HG03039 (cell line): ENCODE measurements at regions not wholly inside any gene's neighbourhood (a gene's known extent, or its start where the extent isn't known, plus 50 kb on each side); places are given as distances from the start of the nearest gene placed in this dataset.

Source experiments
- ATAC-seq: cut with Tn5 transposase; IDR thresholded peaks from one replicate; pipeline ENCODE4 v1.9.1; 2021; ENCODE audit warnings: mild to moderate bottlenecking, moderate library complexity; ENCODE audit not compliant: unreplicated experiment

DNA sequence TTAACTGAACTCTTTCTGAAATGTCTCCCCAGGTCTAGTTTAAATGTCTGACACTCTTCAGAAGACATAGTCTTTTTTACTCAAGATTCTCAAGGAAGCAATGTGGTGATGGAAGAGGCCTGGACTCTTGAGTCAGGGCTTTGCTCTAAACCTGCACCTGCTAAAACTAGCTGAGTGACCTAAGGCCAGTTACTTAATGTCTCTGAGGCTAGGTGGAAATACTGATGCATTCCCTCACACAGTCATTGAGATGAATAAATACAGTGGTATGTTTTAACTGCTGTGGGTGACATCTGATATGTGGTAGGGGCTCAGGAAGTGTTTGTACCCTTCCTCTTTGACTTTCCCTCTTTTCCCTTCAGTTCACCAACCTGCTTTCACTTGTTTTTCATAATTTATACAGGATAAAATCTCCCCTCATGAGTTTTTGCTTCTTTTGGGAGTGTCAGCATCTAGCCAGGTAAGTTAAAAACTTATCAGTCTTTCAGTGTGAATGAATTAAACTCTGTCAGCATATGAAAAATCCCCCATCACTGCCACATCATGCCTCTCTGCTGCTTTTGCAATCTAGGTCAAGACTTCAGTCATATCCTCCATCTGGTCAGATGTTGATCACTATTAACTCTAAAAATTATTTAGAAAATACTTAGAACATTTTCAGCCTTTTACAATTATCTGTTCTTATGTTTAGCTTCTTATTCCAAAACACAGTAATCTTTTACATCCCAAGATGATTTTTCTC is 178.7 kb upstream of the TNFAIP3 start:
- no peak for ATAC-seq

DNA sequence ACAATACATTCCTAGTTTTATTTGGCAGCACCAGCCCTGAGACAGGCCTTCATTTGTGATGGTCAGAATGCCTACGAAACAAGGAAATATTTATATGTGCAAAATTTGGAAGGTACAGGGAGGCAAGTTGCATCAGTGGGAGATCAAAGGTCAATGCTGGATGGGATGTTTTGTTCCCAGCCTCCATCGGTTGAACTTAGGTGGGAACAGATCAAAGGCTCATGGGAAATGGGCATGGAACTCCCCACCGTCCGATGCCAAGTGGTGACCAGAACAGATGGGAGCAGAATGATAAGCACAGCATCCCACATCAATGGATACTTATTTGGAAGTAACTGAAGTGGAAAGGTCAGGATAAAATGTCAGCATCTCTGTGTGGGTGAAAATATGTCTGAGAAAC is 177.7 kb upstream of the TNFAIP3 start:
- ATAC-seq = no peak

DNA sequence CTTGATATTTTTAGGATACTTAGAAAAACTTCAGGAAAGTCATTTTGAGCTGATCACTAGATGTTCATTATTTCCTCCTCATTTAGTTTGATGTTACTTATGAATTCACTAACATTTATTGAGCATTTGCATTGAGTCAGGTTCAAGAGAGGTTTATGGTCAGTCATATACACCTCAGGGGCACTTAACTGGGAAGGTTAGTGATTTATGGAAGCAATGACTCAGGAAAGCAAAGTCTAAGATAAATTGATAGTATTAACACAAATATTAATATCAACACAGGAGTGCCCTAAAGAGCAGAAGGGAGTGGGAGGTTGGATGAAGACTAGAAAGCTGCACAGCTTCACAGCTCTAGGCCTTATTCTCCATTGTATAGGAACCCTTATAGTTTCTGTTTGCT is 177.0 kb upstream of the TNFAIP3 start:
- no peak for ATAC-seq

DNA sequence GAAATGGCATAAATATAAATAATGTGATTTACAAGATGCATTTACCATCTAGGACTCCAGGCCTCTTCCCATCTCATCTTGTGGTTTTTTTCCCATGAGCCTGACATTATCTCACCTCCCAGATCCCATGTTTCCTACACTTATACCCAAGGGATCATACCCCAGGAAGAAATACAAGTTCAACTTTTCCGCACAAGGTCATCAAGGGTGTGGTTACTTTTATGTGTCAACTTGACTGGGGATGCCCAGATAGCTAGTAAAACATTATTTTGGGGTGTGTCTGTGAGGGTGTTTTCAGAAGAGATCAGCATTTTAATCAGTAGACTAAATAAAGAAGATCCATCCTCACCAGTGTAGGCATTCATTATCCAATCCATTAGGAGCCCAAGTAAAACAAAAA is 176.3 kb upstream of the TNFAIP3 start:
- no peak for ATAC-seq

DNA sequence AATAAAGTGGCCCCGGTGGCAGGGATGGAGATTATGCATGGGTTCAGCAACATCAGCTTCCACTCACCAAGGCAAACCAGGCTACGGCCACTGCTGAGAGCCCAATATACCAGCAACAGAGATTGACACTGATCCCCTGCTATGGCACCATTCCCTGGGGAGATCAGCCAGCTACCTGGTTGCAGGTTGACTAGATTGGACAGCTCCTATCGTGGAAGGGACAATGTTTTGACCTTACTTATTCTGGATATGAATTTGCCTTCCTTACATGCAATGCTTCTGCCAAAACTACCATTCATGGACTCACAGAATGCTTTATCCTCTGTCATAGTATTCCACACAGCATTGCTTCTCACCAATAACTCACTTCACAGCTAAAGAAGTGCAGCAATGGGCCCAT is 174.8 kb upstream of the TNFAIP3 start:
- no peak for ATAC-seq

DNA sequence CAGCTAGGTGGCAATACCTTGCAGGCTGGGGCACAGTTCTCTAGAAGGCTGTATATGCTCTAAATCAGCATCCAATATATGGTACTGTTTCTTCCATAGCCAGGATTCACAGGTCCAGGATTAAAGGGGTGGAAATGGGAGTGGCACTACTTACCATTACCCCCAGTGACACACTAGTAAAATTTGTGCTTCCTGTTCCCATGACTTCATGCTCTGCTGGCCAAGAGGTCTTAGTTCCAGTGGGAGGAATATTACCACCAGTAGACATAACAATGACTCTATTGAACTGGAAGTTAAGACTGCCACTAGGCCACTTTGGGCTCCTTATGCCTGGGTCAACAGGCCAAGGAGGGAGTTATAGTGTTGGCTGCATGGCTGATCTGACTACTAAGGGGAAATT is 174.3 kb upstream of the TNFAIP3 start:
- no peak for ATAC-seq

DNA sequence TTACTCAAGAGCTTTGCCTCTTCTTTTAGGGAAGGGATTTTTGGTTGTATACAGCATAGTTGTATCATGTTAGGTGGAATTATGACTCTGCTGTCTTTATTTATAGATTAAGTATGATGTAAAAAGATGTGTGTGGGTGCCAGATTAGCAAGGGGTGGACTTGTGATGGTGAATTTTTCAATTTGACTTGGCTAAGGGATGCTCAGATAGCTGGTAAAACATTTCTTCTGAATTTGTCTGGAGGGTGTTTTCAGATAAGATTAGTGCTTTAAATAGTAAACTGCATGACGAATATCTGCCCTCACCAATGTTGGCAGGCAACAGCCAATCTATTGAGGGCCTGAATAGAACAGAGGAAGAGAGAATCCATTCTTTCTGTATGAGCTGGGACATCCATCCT is 173.3 kb upstream of the TNFAIP3 start:
- ATAC-seq = no peak

DNA sequence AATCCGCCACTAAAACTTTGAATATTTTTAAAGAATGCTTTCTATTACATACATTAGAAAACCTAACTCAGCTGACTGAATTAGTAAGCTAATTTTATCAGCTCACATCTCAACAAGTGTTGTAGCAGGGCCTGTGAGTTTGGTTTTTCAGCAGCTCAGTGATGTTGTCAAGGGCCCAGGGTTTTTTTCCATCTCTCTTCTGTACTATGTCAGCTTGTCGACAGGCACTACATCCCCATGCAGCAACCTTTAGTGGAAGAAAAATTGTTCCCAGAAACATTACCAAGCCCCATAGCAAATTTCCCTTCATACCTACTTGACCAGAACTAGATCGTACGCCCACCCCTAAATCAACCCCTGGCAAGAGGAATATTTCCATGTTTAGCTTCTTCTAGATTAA is 170.3 kb upstream of the TNFAIP3 start:
- no peak for ATAC-seq

DNA sequence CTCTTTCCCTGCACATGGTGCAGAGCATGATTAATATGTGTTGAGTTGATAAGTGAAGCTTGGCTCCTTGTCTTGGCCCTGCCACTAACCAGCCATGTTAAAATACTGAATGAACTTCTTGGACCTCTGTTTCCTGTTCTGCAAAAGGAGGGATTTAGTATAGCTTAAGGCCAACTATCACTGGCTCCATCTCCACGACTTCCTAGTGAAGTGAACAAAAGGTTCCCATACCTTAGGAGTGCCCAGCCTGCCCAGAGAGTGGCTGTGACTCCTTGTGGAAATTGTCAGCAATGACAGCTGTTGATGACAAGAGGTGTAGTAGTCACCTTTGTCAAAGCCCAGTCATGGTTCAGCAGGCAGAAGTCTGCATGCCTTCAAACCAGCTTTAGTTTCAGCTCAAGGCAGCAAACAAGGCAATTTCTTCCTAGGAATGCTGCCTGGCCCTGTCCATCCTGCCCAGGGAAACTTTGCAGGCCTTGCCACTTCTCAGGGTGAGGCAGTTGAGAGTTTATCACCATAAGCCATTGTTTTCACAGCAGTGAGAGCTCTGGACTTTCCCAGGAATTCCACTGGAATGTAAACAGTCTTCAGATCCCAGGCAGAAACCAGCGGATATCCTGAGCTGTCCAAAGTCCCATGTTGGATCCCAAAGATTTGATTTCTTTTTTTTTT is 169.7 kb upstream of the TNFAIP3 start:
- no peak for ATAC-seq

DNA sequence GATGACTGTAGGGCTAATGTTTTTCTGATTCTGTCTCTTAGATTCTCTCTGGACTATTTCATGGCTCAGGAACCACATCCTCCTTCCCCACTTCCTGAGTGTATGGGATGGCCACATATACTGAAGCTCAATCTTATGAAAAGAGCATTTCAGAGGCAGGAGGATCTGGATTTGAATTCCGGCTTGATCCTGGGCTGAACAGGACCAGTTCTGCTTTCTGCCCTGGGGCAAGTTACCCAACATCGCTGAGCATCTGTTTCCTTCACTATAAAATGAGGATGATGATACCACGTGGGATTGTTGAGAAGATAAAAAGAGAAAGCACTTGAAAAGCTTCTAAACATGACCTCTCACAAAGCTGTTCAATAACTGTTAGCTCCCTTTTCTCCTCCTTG is 168.4 kb upstream of the TNFAIP3 start:
- ATAC-seq = no peak

DNA sequence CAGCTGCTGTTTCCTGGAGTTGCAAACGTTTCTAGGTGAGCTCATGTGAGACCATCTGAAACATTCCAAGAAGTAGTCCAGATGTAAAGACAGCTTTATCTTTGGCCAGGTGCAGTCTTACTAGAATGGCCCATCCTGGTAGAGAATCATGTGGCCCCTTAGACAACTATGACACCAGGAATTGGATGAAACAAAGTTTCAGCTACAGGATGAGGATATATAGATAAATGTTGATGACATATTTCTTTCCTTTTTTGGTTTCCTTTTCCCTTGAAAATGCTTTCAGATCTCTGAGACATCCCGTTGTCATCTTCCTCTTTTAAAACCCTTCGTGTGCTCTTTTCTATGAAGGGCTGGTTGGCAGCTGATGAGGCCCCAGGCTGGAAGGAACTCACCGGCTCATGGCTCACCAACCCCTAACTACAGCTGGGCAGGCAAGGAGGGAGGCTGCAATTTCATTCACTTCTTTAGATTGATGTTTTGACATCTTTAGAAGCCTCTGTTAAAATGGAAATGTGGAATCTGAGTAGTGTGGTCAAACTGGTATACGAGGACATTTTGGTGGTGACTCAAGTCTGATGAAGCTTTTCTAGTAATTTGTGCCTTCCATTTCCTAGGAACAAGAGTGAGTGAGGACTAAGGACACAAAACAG is 167.9 kb upstream of the TNFAIP3 start:
- no peak for ATAC-seq

DNA sequence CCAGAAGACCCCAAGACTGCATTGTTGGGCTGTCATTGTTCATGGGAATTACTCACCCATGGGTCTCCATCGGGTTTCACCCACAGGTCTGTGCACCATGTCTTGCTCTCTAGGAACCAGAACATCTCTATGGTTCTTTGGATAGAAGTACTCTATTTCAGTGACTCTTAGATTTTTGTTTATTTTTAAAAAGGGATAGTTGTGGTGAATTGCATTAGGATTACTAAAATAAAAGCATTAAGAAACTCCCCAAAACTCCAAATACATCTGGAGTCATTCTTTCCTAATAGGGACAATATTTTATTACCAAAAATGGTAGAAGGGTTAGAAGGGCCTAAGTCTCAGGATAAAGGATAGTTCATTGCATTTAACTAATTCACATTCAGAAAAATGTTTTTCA is 166.9 kb upstream of the TNFAIP3 start:
- no peak for ATAC-seq

DNA sequence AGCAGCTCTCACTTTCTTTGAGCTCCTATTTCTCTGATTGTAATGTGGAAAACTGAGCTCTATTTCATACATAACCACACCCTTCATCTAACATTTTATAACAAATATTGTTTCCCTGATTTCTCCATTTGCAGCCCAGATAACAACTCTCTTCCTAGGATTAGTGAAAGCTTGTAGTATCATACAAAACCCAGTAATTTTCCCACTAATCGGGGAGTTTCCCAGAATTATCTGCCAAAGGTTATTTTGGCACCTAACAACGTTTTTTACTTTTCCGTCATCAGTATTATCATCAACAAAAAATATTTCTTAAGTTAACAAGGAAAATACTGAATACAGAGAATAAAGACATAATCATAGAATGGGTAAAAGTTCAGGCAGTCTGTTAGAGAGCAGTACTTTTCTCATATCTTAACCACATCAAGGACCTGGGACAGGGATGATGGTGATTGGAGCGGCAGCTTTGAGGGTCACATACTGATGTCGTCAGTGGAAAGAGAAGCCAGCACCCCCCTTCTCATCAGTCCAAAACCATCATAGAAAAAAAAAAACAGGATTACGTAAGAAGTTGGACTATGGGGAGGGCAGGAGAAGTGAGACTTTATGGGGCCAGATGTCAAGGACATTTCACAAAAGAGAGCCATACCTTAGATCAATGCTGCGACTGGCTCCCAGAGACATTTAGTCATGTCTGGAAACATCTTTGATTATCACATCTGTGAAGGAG is 166.1 kb upstream of the TNFAIP3 start:
- no peak for ATAC-seq

DNA sequence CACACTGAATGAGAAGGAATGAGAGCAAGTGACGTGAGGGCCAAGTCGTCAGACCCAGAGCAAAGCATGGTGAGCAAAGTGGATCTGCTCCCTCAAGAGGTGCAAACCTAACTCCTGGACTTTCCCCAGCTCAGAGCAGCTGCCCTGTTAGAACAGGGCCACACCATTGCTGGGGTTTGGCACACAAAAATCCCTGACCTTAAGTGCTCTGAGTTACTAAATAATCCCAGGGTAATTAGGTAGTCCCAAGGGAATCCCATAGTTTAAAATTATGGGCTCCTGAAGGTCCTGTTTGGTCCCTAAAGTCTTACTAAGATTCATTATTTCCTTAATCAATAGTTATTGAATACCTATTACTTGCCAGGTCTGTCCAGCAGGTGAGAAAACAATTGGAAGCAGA is 165.1 kb upstream of the TNFAIP3 start:
- no peak for ATAC-seq

DNA sequence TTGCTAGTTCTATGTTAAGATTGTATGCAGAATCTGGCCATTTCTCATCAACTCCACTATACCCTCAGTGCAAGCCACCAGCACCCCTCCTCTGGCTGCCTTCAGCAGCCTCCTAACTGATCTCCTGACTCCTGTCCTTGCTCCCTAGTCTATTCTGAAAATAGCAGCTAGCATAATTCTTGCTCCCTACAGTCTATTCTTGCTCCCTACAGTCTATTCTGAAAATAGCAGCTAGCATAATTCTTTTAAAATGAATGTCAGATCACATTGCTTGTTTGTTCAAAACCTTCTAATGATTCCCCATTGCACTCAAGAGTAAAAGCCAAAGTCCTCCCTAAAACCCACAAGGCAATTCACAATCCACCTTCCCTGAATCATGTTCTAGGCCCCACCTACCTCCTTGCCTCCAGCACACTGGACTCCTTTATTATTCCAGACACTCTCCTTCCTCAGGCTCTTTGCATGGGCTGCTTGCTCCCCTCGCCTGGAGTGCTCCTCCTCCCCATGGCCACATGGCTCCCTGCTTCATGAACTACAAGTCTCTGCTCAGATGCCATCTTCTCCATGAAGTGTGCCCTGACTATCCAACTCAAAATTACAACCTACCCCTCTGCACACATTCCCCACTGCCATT is 164.2 kb upstream of the TNFAIP3 start:
- ATAC-seq = no peak

DNA sequence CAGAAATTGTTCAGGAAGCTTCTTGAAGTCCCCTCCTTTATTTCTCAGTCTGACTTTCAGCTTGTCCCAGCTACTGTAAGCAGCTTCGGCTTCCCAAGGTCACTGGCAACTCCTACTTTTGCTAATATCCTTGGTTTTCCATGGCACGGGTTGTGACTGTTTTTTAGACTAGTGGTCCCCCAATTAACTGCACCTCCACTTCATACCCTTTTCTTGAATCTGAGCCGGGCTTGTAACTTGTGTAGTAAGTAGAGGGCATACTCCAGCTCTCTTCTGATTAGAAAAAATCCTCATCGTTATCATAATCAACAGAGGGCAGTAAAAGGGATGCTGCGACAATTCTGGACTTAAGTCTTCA is 162.3 kb upstream of the TNFAIP3 start:
- ATAC-seq = no peak

DNA sequence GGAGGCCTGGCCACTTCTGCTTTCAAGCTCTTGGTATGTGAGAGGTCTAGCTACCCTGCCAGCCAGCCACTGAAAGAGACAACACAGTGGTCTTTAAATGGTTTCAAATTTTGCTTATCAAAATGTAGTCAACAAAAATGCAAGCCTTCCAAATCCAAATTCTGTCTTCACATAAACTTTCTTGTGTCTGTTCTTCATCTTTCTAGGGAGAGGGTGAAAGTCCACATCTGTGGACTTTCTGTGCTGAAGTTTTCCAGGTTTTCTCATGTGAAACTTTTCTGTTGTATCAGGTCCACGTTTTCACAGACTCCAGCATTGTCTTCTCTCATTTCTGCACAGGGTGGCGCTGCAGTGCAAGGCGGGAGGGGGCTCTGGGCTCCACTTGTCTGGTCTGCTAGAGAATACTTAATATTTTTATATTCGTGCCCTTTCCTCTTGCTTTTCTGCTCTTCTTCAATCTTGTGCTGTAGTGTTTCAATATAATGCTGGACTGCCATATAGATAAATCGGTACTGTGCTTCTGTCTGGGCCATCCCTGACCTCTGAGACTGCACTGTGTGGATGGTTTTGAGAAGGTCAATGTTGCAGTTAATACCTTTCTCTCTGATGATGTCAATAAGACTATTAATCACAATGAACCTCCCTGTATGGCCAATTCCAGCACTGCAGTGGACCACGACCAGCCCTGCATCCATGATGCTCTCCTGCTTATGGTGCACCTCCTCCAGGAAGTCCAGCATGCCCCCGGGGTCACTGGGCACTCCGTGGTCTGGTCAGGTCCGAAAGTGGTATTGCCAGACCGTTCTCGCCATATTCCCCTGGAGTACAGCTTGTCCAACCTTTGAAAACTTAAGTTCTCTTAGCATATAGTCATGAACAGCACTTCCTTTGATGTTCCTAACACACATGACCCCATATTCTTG is 161.6 kb upstream of the TNFAIP3 start:
- no peak for ATAC-seq

DNA sequence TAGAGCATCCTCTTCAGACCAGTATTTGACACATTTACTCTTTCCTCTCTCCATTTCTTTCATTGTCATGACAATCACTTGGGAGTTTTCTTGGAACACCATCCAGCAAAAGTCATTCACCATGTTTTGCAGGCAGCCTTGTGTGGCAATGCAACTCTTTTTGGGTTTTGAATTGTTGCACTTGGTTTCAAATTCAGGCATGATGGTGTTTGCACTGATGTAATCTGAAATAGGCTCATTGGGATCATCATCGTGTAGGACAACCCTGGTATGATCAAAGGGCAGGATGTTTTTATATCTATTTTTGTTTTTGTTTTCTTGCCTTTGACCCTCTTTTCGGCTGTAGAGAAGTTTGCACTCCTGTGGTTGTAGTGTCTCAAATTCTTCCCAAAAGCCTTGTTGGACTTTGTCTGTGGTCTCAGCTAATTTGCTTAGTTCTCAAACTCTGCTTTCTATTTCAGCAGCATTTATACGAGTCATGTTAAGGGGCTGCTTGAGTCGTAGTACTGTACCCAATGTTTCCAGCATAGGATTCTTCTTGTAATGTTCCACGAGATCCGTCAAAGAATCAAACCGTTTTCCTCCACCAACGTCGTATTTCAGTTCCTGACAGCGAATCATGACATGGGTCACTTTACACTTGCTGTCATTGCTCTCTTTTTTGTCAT is 160.8 kb upstream of the TNFAIP3 start:
- no peak for ATAC-seq

DNA sequence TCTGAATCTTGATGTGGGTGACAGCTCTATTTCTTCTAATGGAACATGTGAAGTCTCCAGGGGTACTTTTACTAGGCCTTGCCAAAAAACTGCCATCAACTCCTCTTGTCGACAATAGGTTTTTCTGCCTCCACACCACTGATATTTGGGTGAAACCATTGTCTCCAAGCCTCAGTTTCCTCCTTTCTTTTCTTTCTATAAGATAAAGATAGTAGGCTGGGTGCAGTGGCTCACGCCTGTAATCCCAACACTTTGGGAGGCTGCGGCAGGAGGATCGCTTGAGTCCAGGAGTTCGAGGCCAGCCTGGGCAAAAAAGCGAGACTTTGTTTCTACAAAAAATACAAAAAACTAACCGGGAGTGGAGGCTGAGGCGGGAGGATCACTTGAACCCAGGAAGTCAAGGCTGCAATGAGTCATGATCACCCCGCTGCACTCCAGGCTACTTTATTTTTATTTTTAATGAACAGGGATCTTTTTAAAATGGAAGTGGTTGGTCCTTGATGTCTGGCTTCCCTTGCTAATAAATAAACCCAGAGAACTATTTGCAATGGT is 159.9 kb upstream of the TNFAIP3 start:
- no peak for ATAC-seq
